Smooth muscle cell (in vitro differentiated cells): ENCODE measurements at regions not wholly inside any gene's neighbourhood (a gene's known extent, or its start where the extent isn't known, plus 50 kb on each side); places are given as distances from the start of the nearest gene placed in this dataset.

Source experiments
- DNase-seq: peaks from one replicate; lab custom pipeline; 2025; ENCODE audit not compliant: unreplicated experiment; lab: John Stamatoyannopoulos, UW
- H2AFZ ChIP-seq: fragments of 200-600 bp; sonication (generic); 2 replicates; pipeline ENCODE4 v1.6.0; 2016; ENCODE audit warnings: antibody characterized with exemption, low read depth, mild to moderate bottlenecking
- H3F3A ChIP-seq: fragments of 200-600 bp; sonication (generic); 2 replicates; pipeline ENCODE4 v1.6.0; 2017; ENCODE audit warnings: antibody characterized with exemption, low read depth
- H3K27ac ChIP-seq: fragments of 200-600 bp; sonication (generic); 2 replicates; pipeline ENCODE4 v1.5.1; 2016; ENCODE audit warnings: low read depth, mild to moderate bottlenecking
- H3K27me3 ChIP-seq: fragments of 200-600 bp; sonication (generic); 2 replicates; pipeline ENCODE4 v1.6.1; 2016; ENCODE audit warnings: low read depth, mild to moderate bottlenecking
- H3K36me3 ChIP-seq: fragments of 200-600 bp; sonication (generic); 2 replicates; pipeline ENCODE4 v1.5.1; 2016; ENCODE audit warnings: low read depth
- H3K4me1 ChIP-seq: fragments of 200-600 bp; sonication (generic); 2 replicates; pipeline ENCODE4 v1.5.1; 2016; ENCODE audit warnings: low read depth
- H3K4me2 ChIP-seq: fragments of 200-600 bp; sonication (generic); 2 replicates; pipeline ENCODE4 v1.6.0; 2016; ENCODE audit warnings: mild to moderate bottlenecking
- H3K4me3 ChIP-seq: fragments of 200-600 bp; sonication (generic); 2 replicates; pipeline ENCODE4 v1.5.1; 2016; ENCODE audit warnings: mild to moderate bottlenecking
- H3K79me2 ChIP-seq: fragments of 200-600 bp; sonication (generic); 2 replicates; pipeline ENCODE4 v1.6.0; 2016; ENCODE audit warnings: low read depth, mild to moderate bottlenecking
- H3K9ac ChIP-seq: fragments of 200-600 bp; sonication (generic); 2 replicates; pipeline ENCODE4 v1.6.0; 2016; ENCODE audit warnings: low read depth
- H3K9me3 ChIP-seq: fragments of 200-600 bp; sonication (generic); replicated peaks from 2 replicates; pipeline ENCODE4 v1.5.1; 2016; ENCODE audit warnings: low read depth
- H4K20me1 ChIP-seq: fragments of 200-600 bp; sonication (generic); 2 replicates; pipeline ENCODE4 v1.6.0; 2016; ENCODE audit warnings: low read depth
- WGBS: methylation state at CpG from one replicate; pipeline ENCODE4 v1.1.7; 2016; ENCODE audit warnings: low lambda C conversion rate; 5-methylcytosine and 5-hydroxymethylcytosine counted together
- TF ChIP-seq, protein P1 (sequence below): fragments of 200-600 bp; sonication (generic); IDR thresholded peaks from 2 replicates; pipeline ENCODE4 v1.5.1; 2017; ENCODE audit warnings: borderline replicate concordance, mild to moderate bottlenecking, antibody characterized with exemption; ENCODE audit not compliant: insufficient read depth, poor library complexity, severe bottlenecking

GRCh38 chr17:33892717-33893591 is 362.1 kb upstream of the CCL2 start:
- H3K79me2 ChIP-seq = no peaks in the 10 kb centered on the region
- no peak overlapping the region for H3K27ac ChIP-seq
- H3K36me3 ChIP-seq = no peaks in the 10 kb centered on the region
- H4K20me1 ChIP-seq = no peaks in the 10 kb centered on the region
- DNase-seq = no peak
- no peaks in the 10 kb centered on the region for H3K4me1 ChIP-seq
- no peak overlapping the region for H3K9ac ChIP-seq
- TF ChIP-seq, protein P1, sequence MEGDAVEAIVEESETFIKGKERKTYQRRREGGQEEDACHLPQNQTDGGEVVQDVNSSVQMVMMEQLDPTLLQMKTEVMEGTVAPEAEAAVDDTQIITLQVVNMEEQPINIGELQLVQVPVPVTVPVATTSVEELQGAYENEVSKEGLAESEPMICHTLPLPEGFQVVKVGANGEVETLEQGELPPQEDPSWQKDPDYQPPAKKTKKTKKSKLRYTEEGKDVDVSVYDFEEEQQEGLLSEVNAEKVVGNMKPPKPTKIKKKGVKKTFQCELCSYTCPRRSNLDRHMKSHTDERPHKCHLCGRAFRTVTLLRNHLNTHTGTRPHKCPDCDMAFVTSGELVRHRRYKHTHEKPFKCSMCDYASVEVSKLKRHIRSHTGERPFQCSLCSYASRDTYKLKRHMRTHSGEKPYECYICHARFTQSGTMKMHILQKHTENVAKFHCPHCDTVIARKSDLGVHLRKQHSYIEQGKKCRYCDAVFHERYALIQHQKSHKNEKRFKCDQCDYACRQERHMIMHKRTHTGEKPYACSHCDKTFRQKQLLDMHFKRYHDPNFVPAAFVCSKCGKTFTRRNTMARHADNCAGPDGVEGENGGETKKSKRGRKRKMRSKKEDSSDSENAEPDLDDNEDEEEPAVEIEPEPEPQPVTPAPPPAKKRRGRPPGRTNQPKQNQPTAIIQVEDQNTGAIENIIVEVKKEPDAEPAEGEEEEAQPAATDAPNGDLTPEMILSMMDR = no peak
- no peak overlapping the region for H3K4me3 ChIP-seq
- no peaks in the 10 kb centered on the region for H3K9me3 ChIP-seq
- H3F3A ChIP-seq = no peaks in the 10 kb centered on the region
- no peak overlapping the region for H3K4me2 ChIP-seq
- WGBS = 69% methylated on average over 6 of the region's 6 CpGs
- H3K27me3 ChIP-seq = peaks cover 5% of the 10 kb centered on the region
- no peak overlapping the region for H2AFZ ChIP-seq

DNA sequence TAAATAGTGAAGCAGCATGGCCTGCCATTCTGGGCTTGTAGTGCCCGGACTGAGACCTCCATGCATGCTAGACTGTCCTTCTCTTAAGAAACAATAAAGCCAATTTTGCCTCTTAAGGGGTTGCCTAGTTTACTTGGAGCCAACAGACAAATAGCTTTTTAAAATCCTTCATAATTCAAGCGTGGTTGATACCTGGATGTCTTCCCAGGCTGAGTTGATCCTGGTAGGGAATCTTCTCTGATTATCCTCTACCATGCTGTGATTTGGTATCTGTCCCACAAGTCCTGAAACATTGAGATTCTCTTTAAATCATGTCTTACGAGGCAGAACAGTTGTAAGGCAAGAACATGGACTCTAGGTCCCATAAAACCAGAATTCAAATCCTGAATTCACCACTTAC is 359.6 kb upstream of the CCL2 start:
- no peak overlapping the region for H3K4me2 ChIP-seq
- no peaks in the 10 kb centered on the region for H4K20me1 ChIP-seq
- no peak overlapping the region for H2AFZ ChIP-seq
- H3F3A ChIP-seq = no peaks in the 10 kb centered on the region
- no peak for DNase-seq
- 93% methylated on average over 3 of the region's 3 CpGs for WGBS
- TF ChIP-seq, protein P1 = no peak
- H3K9me3 ChIP-seq = no peaks in the 10 kb centered on the region
- H3K36me3 ChIP-seq = no peaks in the 10 kb centered on the region
- no peak overlapping the region for H3K9ac ChIP-seq
- H3K79me2 ChIP-seq = no peaks in the 10 kb centered on the region
- H3K27ac ChIP-seq = no peak overlapping the region
- peaks cover 5% of the 10 kb centered on the region for H3K27me3 ChIP-seq
- no peak overlapping the region for H3K4me3 ChIP-seq
- H3K4me1 ChIP-seq = no peaks in the 10 kb centered on the region

DNA sequence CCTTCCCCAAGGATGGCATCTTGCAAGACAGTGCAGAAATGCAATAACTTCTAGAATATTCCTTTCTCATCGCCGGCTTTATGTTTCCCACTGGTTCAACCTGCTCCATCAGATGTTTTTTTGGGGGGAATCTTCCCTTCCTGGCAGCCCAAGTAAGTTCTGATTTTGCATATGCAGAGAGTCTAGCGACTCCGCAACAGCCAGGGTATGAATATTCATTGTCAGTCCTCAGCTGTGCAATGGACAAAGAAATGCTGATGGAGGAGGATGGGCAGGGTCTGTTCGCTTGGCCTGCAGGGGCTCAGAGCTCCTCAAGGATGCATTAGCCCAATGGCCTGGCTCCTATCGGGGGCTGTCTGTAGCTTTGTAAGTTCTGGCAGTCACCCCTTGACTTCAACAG is 358.8 kb upstream of the CCL2 start:
- Histone ChIP-seq H2AFZ (no peak overlapping the region), H3K9me3 (no peaks in the 10 kb centered on the region), H3K27ac (no peak overlapping the region), H3K79me2 (no peaks in the 10 kb centered on the region), H3K4me1 (no peaks in the 10 kb centered on the region), H3K36me3 (no peaks in the 10 kb centered on the region), H3K4me2 (no peak overlapping the region), H4K20me1 (no peaks in the 10 kb centered on the region), H3K9ac (no peak overlapping the region), H3K4me3 (no peak overlapping the region), H3K27me3 (peaks cover 5% of the 10 kb centered on the region), H3F3A (no peaks in the 10 kb centered on the region)
- DNase-seq = no peak
- WGBS = 64% methylated on average over 6 of the region's 6 CpGs
- TF ChIP-seq, protein P1 = no peak

GRCh38 chr17:33901085-33901484 is 354.0 kb upstream of the CCL2 start:
- Histone ChIP-seq H2AFZ (no peak overlapping the region), H3F3A (no peaks in the 10 kb centered on the region), H3K4me1 (no peaks in the 10 kb centered on the region), H3K79me2 (no peaks in the 10 kb centered on the region), H3K9ac (no peak overlapping the region), H3K27me3 (peaks cover 3% of the 10 kb centered on the region), H4K20me1 (no peaks in the 10 kb centered on the region), H3K9me3 (no peaks in the 10 kb centered on the region), H3K36me3 (no peaks in the 10 kb centered on the region), H3K27ac (no peak overlapping the region), H3K4me2 (no peak overlapping the region), H3K4me3 (no peak overlapping the region)
- 66% methylated on average over 2 of the region's 2 CpGs for WGBS
- TF ChIP-seq, protein P1 = no peak
- no peak for DNase-seq
